Keratinocyte (primary cell): ENCODE measurements at regions not wholly inside any gene's neighbourhood (a gene's known extent, or its start where the extent isn't known, plus 50 kb on each side); places are given as distances from the start of the nearest gene placed in this dataset.

Experiments used
- DNase-seq: peaks from one replicate; pipeline ENCODE4 v3.0.0-alpha.2; 2011; ENCODE audit warnings: low read depth, missing footprints, low spot score
- FAIRE-seq: peaks from 2 replicates; lab custom pipeline; 2011; peaks lifted over from hg19 to GRCh38; lab: Jason Lieb, UNC
- H2AFZ ChIP-seq: 2 replicates; pipeline ENCODE4 v1.6.0; 2012; ENCODE audit warnings: low read length, control low read depth, inconsistent platforms; ENCODE audit not compliant: control insufficient read depth
- H3K27ac ChIP-seq: 2 replicates; pipeline ENCODE4 v1.5.1; 2011; ENCODE audit warnings: low read length; ENCODE audit not compliant: control insufficient read depth, insufficient read depth
- H3K27me3 ChIP-seq: 3 replicates; pipeline ENCODE4 v1.6.0; 2011; ENCODE audit warnings: low read length; ENCODE audit not compliant: control insufficient read depth, insufficient read depth; ENCODE audit errors: extremely low read depth
- H3K36me3 ChIP-seq, 2 experiments: 2 replicates in 1 of 2; 3 replicates in 1 of 2; pipeline ENCODE4 v1.5.1; 2011; ENCODE audit warnings: low read length in 2 of 2, mild to moderate bottlenecking in 1 of 2; ENCODE audit not compliant: control insufficient read depth in 2 of 2, insufficient read depth in 2 of 2; ENCODE audit errors: extremely low read depth in 1 of 2
- H3K4me1 ChIP-seq: 3 replicates; pipeline ENCODE4 v1.5.1; 2011; ENCODE audit warnings: low read length; ENCODE audit not compliant: control insufficient read depth, insufficient read depth; ENCODE audit errors: extremely low read depth
- H3K4me2 ChIP-seq: 3 replicates; pipeline ENCODE4 v1.6.0; 2011; ENCODE audit warnings: low read depth, low read length; ENCODE audit not compliant: control insufficient read depth, insufficient read depth; ENCODE audit errors: extremely low read depth
- H3K4me3 ChIP-seq, 3 experiments: fragments of 200-600 bp in 1 of 3; sonication (generic) in 1 of 3; 2 replicates in 2 of 3; 3 replicates in 1 of 3; pipeline ENCODE4 v1.5.1; 2011 to 2016; ENCODE audit warnings: low read length in 3 of 3, mild to moderate bottlenecking in 3 of 3, control low read depth in 2 of 3, inconsistent platforms in 1 of 3, low read depth in 1 of 3, mixed read lengths in 1 of 3, mixed run types in 1 of 3, moderate library complexity in 1 of 3; ENCODE audit not compliant: control insufficient read depth in 2 of 3, insufficient read depth in 2 of 3; ENCODE audit errors: extremely low read depth in 1 of 3
- H3K79me2 ChIP-seq: 2 replicates; pipeline ENCODE4 v1.6.0; 2012; ENCODE audit warnings: low read length; ENCODE audit not compliant: control insufficient read depth, insufficient read depth
- H3K9ac ChIP-seq: 3 replicates; pipeline ENCODE4 v1.6.0; 2011; ENCODE audit warnings: low read length; ENCODE audit not compliant: control insufficient read depth, insufficient read depth; ENCODE audit errors: extremely low read depth
- H3K9me1 ChIP-seq: 3 replicates; pipeline ENCODE4 v1.6.0; 2011; ENCODE audit warnings: low read length; ENCODE audit not compliant: control insufficient read depth, insufficient read depth; ENCODE audit errors: extremely low read depth
- H3K9me3 ChIP-seq: 2 replicates; pipeline ENCODE4 v1.5.1; 2012; ENCODE audit warnings: low read depth, low read length; ENCODE audit not compliant: control insufficient read depth
- H4K20me1 ChIP-seq: 3 replicates; pipeline ENCODE4 v1.6.0; 2011; ENCODE audit warnings: low read length; ENCODE audit not compliant: control insufficient read depth, insufficient read depth; ENCODE audit errors: extremely low read depth
- EZH2 ChIP-seq: IDR thresholded peaks from one replicate; pipeline ENCODE4 v1.6.1; 2012; ENCODE audit warnings: inconsistent platforms, mild to moderate bottlenecking, low read length, moderate library complexity
- dilution Hi-C: fragments of 300-500 bp; cut with MboI; formaldehyde crosslinking; loops from one replicate; pipeline ENCODE4 v1.7.0; 2020; ENCODE audit warnings: low sequenced_read_pairs; ENCODE audit not compliant: extremely low pct_ligation_motif_present
- TF ChIP-seq, protein P1 (sequence below), 3 experiments: IDR thresholded peaks in 1 of 3; conservative IDR thresholded peaks in 1 of 3; optimal IDR thresholded peaks in 1 of 3; 2 replicates in 2 of 3; 3 replicates in 1 of 3; pipeline versions ENCODE3 to v1.5.1; 2011; ENCODE audit warnings: low read length in 3 of 3, mild to moderate bottlenecking in 3 of 3, moderate library complexity in 2 of 3, control low read depth in 1 of 3, inconsistent platforms in 1 of 3; ENCODE audit not compliant: insufficient read depth in 2 of 3; ENCODE audit errors: extremely low read depth in 1 of 3

- DNase-seq (no peak), FAIRE-seq (no peak)
- no peaks in the 10 kb centered on the region for H3K9me1 ChIP-seq
- H3K4me1 ChIP-seq, result no peaks in the 10 kb centered on the region
- no peaks in the 10 kb centered on the region for H3K9me3 ChIP-seq
- no peak overlapping the region for H3K9ac ChIP-seq
- H3K79me2 ChIP-seq, result no peaks in the 10 kb centered on the region
- no peak overlapping the region for H3K4me2 ChIP-seq
- no peaks in the 10 kb centered on the region for H3K27me3 ChIP-seq
- H3K4me3 ChIP-seq, result no peak overlapping the region
- dilution Hi-C loops, result no loop called here
- no peaks in the 10 kb centered on the region for H3K36me3 ChIP-seq
- H4K20me1 ChIP-seq, result no peaks in the 10 kb centered on the region
- H3K27ac ChIP-seq, result no peak overlapping the region
- no peak overlapping the region for H2AFZ ChIP-seq
- TF ChIP-seq, protein P1, sequence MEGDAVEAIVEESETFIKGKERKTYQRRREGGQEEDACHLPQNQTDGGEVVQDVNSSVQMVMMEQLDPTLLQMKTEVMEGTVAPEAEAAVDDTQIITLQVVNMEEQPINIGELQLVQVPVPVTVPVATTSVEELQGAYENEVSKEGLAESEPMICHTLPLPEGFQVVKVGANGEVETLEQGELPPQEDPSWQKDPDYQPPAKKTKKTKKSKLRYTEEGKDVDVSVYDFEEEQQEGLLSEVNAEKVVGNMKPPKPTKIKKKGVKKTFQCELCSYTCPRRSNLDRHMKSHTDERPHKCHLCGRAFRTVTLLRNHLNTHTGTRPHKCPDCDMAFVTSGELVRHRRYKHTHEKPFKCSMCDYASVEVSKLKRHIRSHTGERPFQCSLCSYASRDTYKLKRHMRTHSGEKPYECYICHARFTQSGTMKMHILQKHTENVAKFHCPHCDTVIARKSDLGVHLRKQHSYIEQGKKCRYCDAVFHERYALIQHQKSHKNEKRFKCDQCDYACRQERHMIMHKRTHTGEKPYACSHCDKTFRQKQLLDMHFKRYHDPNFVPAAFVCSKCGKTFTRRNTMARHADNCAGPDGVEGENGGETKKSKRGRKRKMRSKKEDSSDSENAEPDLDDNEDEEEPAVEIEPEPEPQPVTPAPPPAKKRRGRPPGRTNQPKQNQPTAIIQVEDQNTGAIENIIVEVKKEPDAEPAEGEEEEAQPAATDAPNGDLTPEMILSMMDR (optimal IDR thresholded peaks at IDR 0.05 in 1 of 3, IDR thresholded peaks at IDR 0.05 in 1 of 3, conservative IDR thresholded peaks at IDR 0.05 in 1 of 3; ENCODE audit: extremely low read depth in 1 of 3, insufficient read depth in 2 of 3, low read length in 3 of 3), result no peak
- TF ChIP-seq EZH2, result no peak
Observed at GRCh38 chr9:92191801-92192200, 76.6 kb upstream of the SPTLC1 start.

GRCh38 chr9:92190536-92190790 lies 75.2 kb upstream of the SPTLC1 start:
- DNase-seq, result no peak
- no peak for TF ChIP-seq EZH2
- TF ChIP-seq, protein P1 (optimal IDR thresholded peaks at IDR 0.05 in 1 of 3, IDR thresholded peaks at IDR 0.05 in 1 of 3, conservative IDR thresholded peaks at IDR 0.05 in 1 of 3; ENCODE audit: extremely low read depth in 1 of 3, insufficient read depth in 2 of 3, low read length in 3 of 3), result no peak
- Histone ChIP-seq H3K27me3 (no peaks in the 10 kb centered on the region), H3K36me3 (no peaks in the 10 kb centered on the region), H3K4me2 (no peak overlapping the region), H3K9ac (no peak overlapping the region), H3K4me1 (no peaks in the 10 kb centered on the region), H4K20me1 (no peaks in the 10 kb centered on the region), H3K9me1 (no peaks in the 10 kb centered on the region), H3K4me3 (no peak overlapping the region), H2AFZ (no peak overlapping the region), H3K79me2 (no peaks in the 10 kb centered on the region), H3K9me3 (no peaks in the 10 kb centered on the region), H3K27ac (no peak overlapping the region)
- dilution Hi-C loops, result no loop called here
- no peak for FAIRE-seq
